HG03520 (cell line): ENCODE measurements at regions not wholly inside any gene's neighbourhood (a gene's known extent, or its start where the extent isn't known, plus 50 kb on each side); places are given as distances from the start of the nearest gene placed in this dataset.
"Not testable (repeated sequence)": the region's sequence is repeated elsewhere in the genome, so short reads cannot be mapped to it uniquely, and the experiment has no call there.

Experiments
- ATAC-seq: cut with Tn5 transposase; IDR thresholded peaks from one replicate; pipeline ENCODE4 v1.9.1; 2021; ENCODE audit warnings: mild to moderate bottlenecking, moderate library complexity; ENCODE audit not compliant: unreplicated experiment

DNA sequence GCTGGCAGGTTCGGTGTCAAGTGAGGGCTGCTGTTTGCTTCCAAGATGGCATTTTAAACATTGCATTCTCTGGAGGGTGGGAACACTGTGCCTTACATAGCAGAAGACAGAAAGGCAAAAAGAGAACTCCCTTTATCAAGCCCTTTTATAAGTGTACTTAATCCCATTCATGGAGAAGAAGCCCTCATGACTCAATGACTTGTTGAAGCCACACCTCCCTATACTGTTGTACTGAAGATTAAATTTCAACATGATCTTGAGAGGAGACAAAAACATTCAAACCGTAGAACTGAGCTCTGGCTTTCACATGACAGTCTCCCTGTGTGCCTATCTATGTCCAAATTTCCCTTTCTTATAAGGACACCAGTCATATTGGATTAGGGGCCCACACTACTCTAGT lies 443.4 kb upstream of the CDIN1 start:
- ATAC-seq = no peak

GRCh38 chr15:36152936-36153335 lies 426.5 kb upstream of the CDIN1 start:
- no peak for ATAC-seq

- ATAC-seq = no peak
Measured at GRCh38 chr15:36156879-36157427, 422.5 kb upstream of the CDIN1 start.

- no peak for ATAC-seq
Measured at GRCh38 chr15:36160351-36160750, 419.1 kb upstream of the CDIN1 start.

- ATAC-seq = no peak
Measured at GRCh38 chr15:36161108-36161507, 418.3 kb upstream of the CDIN1 start.

DNA sequence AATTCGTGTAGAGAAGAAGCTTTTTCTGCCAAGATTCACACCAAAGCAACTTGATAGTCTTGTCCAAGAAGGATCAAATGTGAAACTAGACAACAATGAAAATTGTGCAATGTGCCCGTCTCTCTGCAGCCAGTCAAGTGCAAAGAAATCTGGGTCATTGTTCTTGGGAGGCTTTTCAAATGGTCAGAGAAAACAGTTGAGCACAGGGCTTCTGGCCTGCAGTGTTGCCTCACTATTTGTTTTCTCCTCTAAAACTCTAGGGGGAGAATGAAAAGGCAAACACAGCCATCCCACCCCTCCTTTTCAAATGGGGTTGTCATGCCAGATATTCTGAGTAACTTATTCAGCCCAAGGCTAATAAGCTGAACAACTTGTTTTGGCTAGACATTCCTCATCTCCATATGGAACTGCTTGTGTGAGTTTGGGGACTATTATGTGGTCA lies 417.6 kb upstream of the CDIN1 start:
- ATAC-seq = no peak

- ATAC-seq = not testable (repeated sequence)
Measured at GRCh38 chr15:36163983-36164382, 415.4 kb upstream of the CDIN1 start.

DNA sequence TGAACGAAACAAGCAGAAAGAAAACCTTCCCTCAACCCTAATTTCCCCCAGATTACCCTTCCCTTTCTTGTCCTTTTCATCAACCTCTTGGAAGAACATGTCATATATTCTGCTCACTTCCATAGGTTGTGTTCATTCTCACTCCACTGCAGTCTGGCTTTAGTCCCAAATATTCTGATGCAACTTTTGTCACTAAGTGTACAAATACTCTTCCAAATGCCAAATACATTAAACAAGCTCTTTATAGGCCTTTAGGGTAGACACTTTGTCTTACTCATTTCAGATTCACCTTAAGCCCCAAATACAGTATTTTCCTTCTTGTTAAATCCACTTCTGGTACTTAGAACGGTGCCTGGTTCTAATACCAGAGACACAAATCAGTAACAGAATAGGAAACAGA lies 406.5 kb upstream of the CDIN1 start:
- no peak for ATAC-seq

GRCh38 chr15:36175186-36175740 lies 404.2 kb upstream of the CDIN1 start:
- no peak for ATAC-seq

- no peak for ATAC-seq
Measured at GRCh38 chr15:36175741-36176291, 403.6 kb upstream of the CDIN1 start.

DNA sequence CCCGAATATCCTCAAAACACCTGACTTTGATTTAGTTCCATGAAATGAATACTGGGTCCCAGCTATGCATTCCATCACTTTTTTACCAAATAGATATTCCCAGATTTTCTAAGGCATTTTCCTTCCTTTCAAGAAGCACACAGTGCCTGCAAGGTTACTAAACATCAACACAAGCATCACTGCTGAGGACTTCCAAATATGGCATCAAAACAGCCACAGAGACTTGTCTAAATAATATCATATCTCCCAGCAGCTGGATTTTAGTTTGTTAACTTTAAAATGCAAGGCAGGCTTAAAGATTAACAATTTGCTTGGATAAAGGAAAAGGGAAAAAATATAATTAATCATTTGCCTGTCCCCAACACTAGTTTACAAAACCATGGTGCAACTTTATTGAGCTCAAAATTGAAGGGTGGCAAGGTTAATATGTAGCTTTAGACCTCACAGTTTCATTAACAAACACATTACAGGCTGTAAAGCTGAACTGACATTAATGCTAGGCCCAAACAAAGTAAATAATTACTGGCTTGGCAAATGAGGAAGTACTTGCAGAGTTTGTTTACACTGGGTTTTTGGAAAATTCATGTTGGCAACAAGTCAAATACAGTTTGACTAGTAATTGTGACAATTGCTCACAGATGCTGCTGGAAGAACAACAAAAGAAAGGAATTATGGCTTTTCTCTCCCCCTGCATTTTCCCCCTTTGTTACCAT lies 401.7 kb upstream of the CDIN1 start:
- no peak for ATAC-seq

GRCh38 chr15:36178303-36178633 lies 401.2 kb upstream of the CDIN1 start:
- ATAC-seq = no peak

- no peak for ATAC-seq
Measured at GRCh38 chr15:36183201-36183600, 396.2 kb upstream of the CDIN1 start.

- no peak for ATAC-seq
Measured at GRCh38 chr15:36185438-36185837, 394.0 kb upstream of the CDIN1 start.

DNA sequence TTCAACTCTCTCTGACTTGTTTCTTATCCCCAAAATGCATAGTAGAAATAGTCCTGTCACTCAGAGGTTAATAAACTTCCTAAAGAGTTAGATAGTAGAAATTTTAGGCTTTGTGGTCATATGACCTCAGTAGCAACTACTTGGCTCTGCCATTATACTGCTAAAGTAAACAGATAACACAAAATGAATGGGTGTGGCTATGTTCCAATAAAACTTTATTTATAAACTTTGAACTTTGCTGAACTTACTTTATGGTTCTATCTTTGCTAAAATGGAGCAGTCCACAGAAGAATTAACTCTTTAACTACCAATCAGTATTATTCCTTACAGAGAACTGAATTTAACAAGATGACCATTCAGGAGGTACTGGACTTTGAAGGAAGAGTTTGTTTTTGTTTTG lies 393.6 kb upstream of the CDIN1 start:
- ATAC-seq = no peak

DNA sequence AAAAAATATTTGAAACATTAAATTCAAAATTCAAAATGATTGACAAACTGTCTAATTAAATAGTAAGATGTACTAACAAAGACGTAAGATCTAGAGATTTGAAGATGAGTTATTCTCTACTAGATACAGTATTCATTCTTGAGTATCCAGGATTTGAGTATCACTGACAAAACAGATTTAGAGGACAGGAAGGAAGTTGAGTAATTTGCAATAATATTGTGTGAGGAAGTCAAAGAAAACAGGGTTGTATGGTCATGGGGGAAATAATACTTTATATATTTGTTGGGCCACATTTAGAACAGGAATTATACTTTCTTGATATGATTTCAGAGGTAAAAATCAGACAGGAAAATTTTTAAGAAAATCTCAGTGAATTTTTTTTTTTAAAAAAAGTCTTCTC lies 393.1 kb upstream of the CDIN1 start:
- no peak for ATAC-seq

GRCh38 chr15:36191459-36191858 lies 388.0 kb upstream of the CDIN1 start:
- no peak for ATAC-seq

DNA sequence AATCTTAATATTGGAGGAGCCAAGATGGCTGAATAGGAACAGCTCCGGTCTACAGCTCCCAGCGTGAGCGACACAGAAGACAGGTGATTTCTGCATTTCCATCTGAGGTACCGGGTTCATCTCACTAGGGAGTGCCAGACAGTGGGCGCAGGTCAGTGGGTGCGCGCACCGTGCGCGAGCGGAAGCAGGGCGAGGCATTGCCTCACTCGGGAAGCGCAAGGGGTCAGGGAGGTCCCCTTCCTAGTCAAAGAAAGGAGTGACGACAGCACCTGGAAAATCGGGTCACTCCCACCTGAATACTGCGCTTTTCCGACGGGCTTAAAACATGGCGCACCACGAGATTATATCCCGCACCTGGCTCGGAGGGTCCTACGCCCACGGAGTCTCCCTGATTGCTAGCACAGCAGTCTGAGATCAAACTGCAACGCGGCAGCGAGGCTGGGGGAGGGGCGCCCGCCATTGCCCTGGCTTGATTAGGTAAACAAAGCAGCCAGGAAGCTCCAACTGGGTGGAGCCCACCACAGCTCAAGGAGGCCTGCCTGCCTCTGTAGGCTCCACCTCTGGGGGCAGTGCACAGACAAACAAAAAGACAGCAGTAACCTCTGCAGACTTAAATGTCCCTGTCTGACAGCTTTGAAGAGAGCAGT lies 383.9 kb upstream of the CDIN1 start:
- ATAC-seq = not testable (repeated sequence)

DNA sequence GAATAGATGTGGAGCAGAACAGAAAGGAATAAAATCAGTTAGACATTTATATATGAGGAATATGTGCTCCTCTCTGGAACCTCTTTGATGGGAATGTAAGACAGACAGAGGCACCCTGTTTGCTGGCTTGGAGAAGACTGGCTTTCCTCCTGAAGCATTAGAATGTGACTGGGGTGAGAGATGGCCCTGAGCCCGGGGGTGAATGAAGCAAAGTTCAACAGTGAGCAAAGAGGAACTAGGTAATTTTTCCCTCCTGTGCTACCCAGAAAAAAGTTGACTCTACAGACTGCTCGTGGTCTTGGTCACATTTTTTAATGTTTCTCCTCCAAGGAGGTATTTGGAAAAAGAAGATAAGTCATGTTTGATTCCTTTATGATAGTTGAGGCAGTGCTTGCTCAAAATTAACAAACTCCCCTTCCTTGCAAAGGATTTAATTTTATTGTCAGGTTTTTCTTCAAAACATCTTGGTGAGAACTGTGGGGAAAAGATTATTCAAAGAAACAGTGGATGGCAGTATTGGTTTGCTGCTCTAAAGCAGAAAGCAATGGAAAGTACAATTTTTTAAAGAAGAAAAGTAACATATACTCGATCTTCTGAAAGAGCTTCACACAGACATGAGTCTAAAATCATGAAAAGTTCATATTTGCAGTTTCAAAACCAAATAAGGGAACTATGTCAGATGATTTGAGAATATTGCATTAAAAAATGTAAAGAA lies 370.4 kb upstream of the CDIN1 start:
- ATAC-seq = no peak

DNA sequence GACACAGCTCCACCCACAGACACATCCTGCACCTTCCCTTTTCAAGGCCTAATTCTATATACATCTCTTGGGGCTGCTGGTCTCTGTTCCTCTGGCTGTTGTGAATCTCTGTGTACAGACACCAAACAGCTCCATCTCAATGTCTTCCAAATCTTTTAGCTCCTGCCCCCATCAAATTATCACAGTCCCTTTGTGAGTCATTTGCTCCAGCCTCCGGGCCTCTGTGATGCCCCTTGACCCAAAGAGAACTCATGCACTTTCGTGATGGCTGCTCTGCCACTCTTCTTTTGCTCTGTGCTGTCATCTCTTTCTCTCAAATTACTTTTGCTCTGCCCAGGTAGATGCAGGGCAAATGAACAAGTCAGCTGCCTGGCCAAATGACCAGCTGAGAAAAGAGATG lies 369.0 kb upstream of the CDIN1 start:
- no peak for ATAC-seq

- no peak for ATAC-seq
Measured at GRCh38 chr15:36218322-36218721, 361.1 kb upstream of the CDIN1 start.
